ENCODE measurements at regions not wholly inside any gene's neighbourhood (a gene's known extent, or its start where the extent isn't known, plus 50 kb on each side); places are given as distances from the start of the nearest gene placed in this dataset.

DNA sequence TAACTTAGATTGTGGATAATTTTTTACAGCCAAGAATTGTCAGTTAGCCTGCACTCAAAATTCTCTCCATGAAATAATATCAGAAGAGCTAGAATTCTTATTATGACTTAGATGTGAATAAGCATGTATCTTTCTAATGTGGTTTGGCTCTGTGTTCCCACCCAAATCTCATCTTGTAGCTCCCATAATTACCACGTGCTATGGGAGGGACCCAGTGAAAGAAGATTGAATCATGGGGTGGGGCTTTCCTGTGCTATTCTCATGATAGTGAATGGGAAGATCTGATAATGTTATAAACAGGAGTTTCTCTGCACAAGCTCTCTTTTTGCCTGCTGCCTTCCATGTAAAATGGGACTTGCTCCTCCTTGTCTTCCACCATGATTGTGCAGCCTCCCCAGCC, 176.8 kb downstream of the MAT2B start:
- WGBS (ENCODE audit: insufficient coverage, insufficient replicate concordance, low lambda C conversion rate, missing lambda C conversion rate): 0% methylated on average over 1 of the region's 1 CpG
- Histone ChIP-seq H3K4me3 (no peak overlapping the region), H3K79me2 (ENCODE audit: control insufficient read depth, insufficient read depth, low read length) (no peaks in the 10 kb centered on the region), H3K9ac (ENCODE audit: control insufficient read depth, insufficient read depth, low read length) (no peak overlapping the region), H3K4me2 (ENCODE audit: control insufficient read depth, insufficient read depth) (no peak overlapping the region), H2AFZ (ENCODE audit: control insufficient read depth, low read depth, low read length) (no peak overlapping the region), H3K9me3 (replicated peaks; ENCODE audit: control insufficient read depth, insufficient read depth, low read length) (no peaks in the 10 kb centered on the region), H3K4me1 (ENCODE audit: control insufficient read depth, insufficient read depth, low read length) (no peaks in the 10 kb centered on the region), H3K27me3 (replicated peaks in 1 of 2; ENCODE audit: control insufficient read depth in 2 of 2, insufficient read depth in 2 of 2, low read length in 1 of 2) (no peaks in the 10 kb centered on the region), H3K36me3 (ENCODE audit: control insufficient read depth in 2 of 2, insufficient read depth in 2 of 2, low read length in 1 of 2) (no peaks in the 10 kb centered on the region), H4K20me1 (ENCODE audit: control insufficient read depth, insufficient read depth) (no peaks in the 10 kb centered on the region), H3K27ac (ENCODE audit: control insufficient read depth, insufficient read depth) (no peak overlapping the region)
- intact Hi-C loops (cut with micrococcal nuclease; ENCODE audit: unreplicated experiment): no loop called here
- in situ Hi-C loops (cut with MboI): no loop called here
- TF ChIP-seq IKZF1 (conservative IDR thresholded peaks at IDR 0.05) (no peak), NFXL1 (IDR thresholded peaks at IDR 0.05; ENCODE audit: borderline replicate concordance) (no peak), SUPT20H (IDR thresholded peaks at IDR 0.05; ENCODE audit: borderline replicate concordance, control insufficient read depth, low read depth, low read length) (no peak), STAT1 (conservative IDR thresholded peaks at IDR 0.05) (no peak), MTA2 (IDR thresholded peaks at IDR 0.05; ENCODE audit: low read depth) (no peak), ZNF622 (IDR thresholded peaks at IDR 0.05) (no peak), POLR2AphosphoS2 (IDR thresholded peaks at IDR 0.05; ENCODE audit: low read depth, low read length) (no peak)
- ChIA-PET POLR2A (no interaction called here), CTCF (no interaction called here), RAD21 (ENCODE audit: unreplicated experiment) (no interaction called here), SMC1A (ENCODE audit: uncharacterized antibody, unreplicated experiment) (no interaction called here)
- DNase-seq (ENCODE audit: low read depth, low spot score): no peak
- no TSS peak for BruUV-seq (replicated peaks)
- no peak for ATAC-seq
- no peak for FAIRE-seq

DNA sequence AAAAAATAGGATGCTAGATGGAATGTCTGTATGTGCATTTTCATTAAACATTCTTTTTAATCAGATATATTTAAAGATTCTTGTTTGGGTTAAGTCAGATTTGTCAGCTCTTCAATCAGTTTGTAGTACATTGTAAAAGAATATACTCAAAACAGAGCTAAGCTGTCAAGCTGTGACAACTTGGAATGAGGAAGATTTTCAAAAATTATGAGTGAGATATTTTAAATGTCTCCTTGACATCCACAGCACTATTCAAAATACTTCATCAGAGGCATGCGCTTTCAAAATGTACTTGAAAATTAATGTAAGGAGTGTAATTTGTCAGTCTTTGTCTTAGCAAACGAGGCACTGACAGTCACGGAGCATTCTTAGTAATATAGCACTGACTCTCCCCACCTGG, 182.0 kb downstream of the MAT2B start:
- BruUV-seq (replicated peaks): no TSS peak
- Histone ChIP-seq H3K4me2 (ENCODE audit: control insufficient read depth, insufficient read depth) (no peak overlapping the region), H3K9ac (ENCODE audit: control insufficient read depth, insufficient read depth, low read length) (no peak overlapping the region), H3K27me3 (replicated peaks in 1 of 2; ENCODE audit: control insufficient read depth in 2 of 2, insufficient read depth in 2 of 2, low read length in 1 of 2) (no peaks in the 10 kb centered on the region), H3K27ac (ENCODE audit: control insufficient read depth, insufficient read depth) (no peak overlapping the region), H3K79me2 (ENCODE audit: control insufficient read depth, insufficient read depth, low read length) (no peaks in the 10 kb centered on the region), H3K9me3 (replicated peaks; ENCODE audit: control insufficient read depth, insufficient read depth, low read length) (no peaks in the 10 kb centered on the region), H3K36me3 (ENCODE audit: control insufficient read depth in 2 of 2, insufficient read depth in 2 of 2, low read length in 1 of 2) (no peaks in the 10 kb centered on the region), H3K4me3 (no peak overlapping the region), H2AFZ (ENCODE audit: control insufficient read depth, low read depth, low read length) (no peak overlapping the region), H4K20me1 (ENCODE audit: control insufficient read depth, insufficient read depth) (no peaks in the 10 kb centered on the region), H3K4me1 (ENCODE audit: control insufficient read depth, insufficient read depth, low read length) (no peaks in the 10 kb centered on the region)
- FAIRE-seq: no peak
- ATAC-seq: no peak
- 32% methylated on average over 3 of the region's 3 CpGs for WGBS (ENCODE audit: insufficient coverage, insufficient replicate concordance, low lambda C conversion rate, missing lambda C conversion rate)
- RAD21 ChIA-PET (ENCODE audit: unreplicated experiment): no interaction called here
- intact Hi-C loops (cut with micrococcal nuclease; ENCODE audit: unreplicated experiment) (no loop called here), in situ Hi-C loops (cut with MboI) (no loop called here)
- no peak for DNase-seq (ENCODE audit: low read depth, low spot score)
- POLR2A ChIA-PET: no interaction called here
- CTCF ChIA-PET: interaction anchor here (1.9 kb wide), 1 partner anchor 8 kb away, joined by 9 read pairs; no protein-coding TSS in a partner anchor
- TF ChIP-seq, protein P1, sequence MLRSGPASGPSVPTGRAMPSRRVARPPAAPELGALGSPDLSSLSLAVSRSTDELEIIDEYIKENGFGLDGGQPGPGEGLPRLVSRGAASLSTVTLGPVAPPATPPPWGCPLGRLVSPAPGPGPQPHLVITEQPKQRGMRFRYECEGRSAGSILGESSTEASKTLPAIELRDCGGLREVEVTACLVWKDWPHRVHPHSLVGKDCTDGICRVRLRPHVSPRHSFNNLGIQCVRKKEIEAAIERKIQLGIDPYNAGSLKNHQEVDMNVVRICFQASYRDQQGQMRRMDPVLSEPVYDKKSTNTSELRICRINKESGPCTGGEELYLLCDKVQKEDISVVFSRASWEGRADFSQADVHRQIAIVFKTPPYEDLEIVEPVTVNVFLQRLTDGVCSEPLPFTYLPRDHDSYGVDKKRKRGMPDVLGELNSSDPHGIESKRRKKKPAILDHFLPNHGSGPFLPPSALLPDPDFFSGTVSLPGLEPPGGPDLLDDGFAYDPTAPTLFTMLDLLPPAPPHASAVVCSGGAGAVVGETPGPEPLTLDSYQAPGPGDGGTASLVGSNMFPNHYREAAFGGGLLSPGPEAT (IDR thresholded peaks at IDR 0.05; ENCODE audit: low read depth): no peak
- no peak for TF ChIP-seq LARP7 (IDR thresholded peaks at IDR 0.05)
- no peak for TF ChIP-seq WRNIP1 (IDR thresholded peaks at IDR 0.05; ENCODE audit: borderline replicate concordance, low read depth, low read length)
- SMC1A ChIA-PET (ENCODE audit: uncharacterized antibody, unreplicated experiment): no interaction called here

Measured in GM12878 (cell line).